KMS-11 (cell line): ENCODE measurements at regions not wholly inside any gene's neighbourhood (a gene's known extent, or its start where the extent isn't known, plus 50 kb on each side); places are given as distances from the start of the nearest gene placed in this dataset.

Experiments used
- H2AFZ ChIP-seq: fragments of 200-600 bp; sonication (generic); 2 replicates; pipeline ENCODE4 v1.6.1; 2016; ENCODE audit warnings: antibody characterized with exemption, mixed run types, low read depth
- H3K27ac ChIP-seq: fragments of 200-600 bp; sonication (generic); 2 replicates; pipeline ENCODE4 v1.6.1; 2016; ENCODE audit warnings: mild to moderate bottlenecking, mixed run types
- H3K27me3 ChIP-seq: fragments of 200-600 bp; sonication (generic); 2 replicates; pipeline ENCODE4 v1.6.1; 2017; ENCODE audit warnings: mild to moderate bottlenecking, low read depth, mixed run types, moderate library complexity; ENCODE audit not compliant: insufficient read depth
- H3K36me3 ChIP-seq: fragments of 200-600 bp; sonication (generic); 2 replicates; pipeline ENCODE4 v1.6.1; 2017; ENCODE audit warnings: mild to moderate bottlenecking, mixed run types; ENCODE audit not compliant: insufficient read depth
- H3K4me1 ChIP-seq: fragments of 200-600 bp; sonication (generic); 2 replicates; pipeline ENCODE4 v1.6.1; 2016; ENCODE audit warnings: mild to moderate bottlenecking, low read depth, mixed run types; ENCODE audit not compliant: poor library complexity, severe bottlenecking
- H3K4me2 ChIP-seq: fragments of 200-600 bp; sonication (generic); 2 replicates; pipeline ENCODE4 v1.7.0; 2016; ENCODE audit warnings: mild to moderate bottlenecking, mixed run types
- H3K4me3 ChIP-seq: fragments of 200-600 bp; sonication (generic); IDR thresholded peaks from 2 replicates; pipeline ENCODE4 v1.6.1; 2017; ENCODE audit warnings: low read depth, low read length, mixed read lengths; ENCODE audit not compliant: insufficient read depth
- H3K79me2 ChIP-seq: fragments of 200-600 bp; sonication (generic); 2 replicates; pipeline ENCODE4 v1.6.1; 2016; ENCODE audit warnings: low read depth, mixed run types; ENCODE audit not compliant: insufficient read depth
- H3K9ac ChIP-seq: fragments of 200-600 bp; sonication (generic); 2 replicates; pipeline ENCODE4 v1.6.1; 2016; ENCODE audit warnings: mild to moderate bottlenecking, mixed run types
- H4K20me1 ChIP-seq: fragments of 200-600 bp; sonication (generic); 2 replicates; pipeline ENCODE4 v1.6.1; 2016; ENCODE audit warnings: mild to moderate bottlenecking, mixed run types; ENCODE audit not compliant: insufficient read depth
- CTCF ChIP-seq: fragments of 200-600 bp; sonication (generic); conservative IDR thresholded peaks from 2 replicates; pipeline ENCODE4 v1.6.1; 2017; ENCODE audit warnings: low read depth, mild to moderate bottlenecking, antibody characterized with exemption, low read length, moderate library complexity, mixed read lengths

GRCh38 chr1:96363826-96364225, 357.8 kb upstream of the PTBP2 start:
- Histone ChIP-seq H3K4me3 (no peak overlapping the region), H3K4me2 (no peak overlapping the region)

DNA sequence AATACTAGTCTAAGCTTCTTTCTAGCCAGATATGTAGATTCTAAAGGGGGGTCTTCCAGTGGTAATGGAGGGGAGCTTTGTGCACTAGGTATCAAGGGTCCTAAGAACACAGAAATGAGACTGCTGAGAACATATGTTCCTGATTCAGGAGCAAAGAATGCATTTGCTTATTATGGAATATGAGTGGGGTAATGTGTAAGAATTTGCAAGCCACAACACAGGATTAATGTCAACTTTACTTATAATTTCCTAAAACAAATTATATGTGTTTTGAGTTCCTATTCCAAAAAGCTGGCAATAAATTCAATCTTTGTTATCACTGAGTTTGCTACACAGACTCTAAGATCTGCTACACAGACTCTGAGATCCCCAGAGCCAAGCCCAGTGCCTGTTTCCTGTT, 357.0 kb upstream of the PTBP2 start:
- TF ChIP-seq CTCF, result no peak
- Histone ChIP-seq H3K4me1 (peaks cover 24% of the 10 kb centered on the region), H3K9ac (no peak overlapping the region), H3K27me3 (no peaks in the 10 kb centered on the region), H3K36me3 (no peaks in the 10 kb centered on the region), H3K4me3 (no peak overlapping the region), H3K79me2 (no peaks in the 10 kb centered on the region), H2AFZ (no peak overlapping the region), H3K4me2 (no peak overlapping the region), H4K20me1 (no peaks in the 10 kb centered on the region), H3K27ac (no peak overlapping the region)

More at GRCh38 chr1:96363826-96364225, 357.8 kb upstream of the PTBP2 start:
- Histone ChIP-seq H4K20me1 (no peaks in the 10 kb centered on the region), H3K36me3 (no peaks in the 10 kb centered on the region), H3K4me1 (peaks cover 24% of the 10 kb centered on the region), H2AFZ (no peak overlapping the region), H3K9ac (no peak overlapping the region), H3K79me2 (no peaks in the 10 kb centered on the region), H3K27ac (no peak overlapping the region), H3K27me3 (no peaks in the 10 kb centered on the region)
- no peak for TF ChIP-seq CTCF

- Histone ChIP-seq H3K79me2 (no peaks in the 10 kb centered on the region), H3K9ac (no peak overlapping the region), H2AFZ (no peak overlapping the region), H3K4me2 (no peak overlapping the region), H3K36me3 (no peaks in the 10 kb centered on the region), H3K4me3 (no peak overlapping the region), H3K4me1 (peaks cover 24% of the 10 kb centered on the region), H4K20me1 (no peaks in the 10 kb centered on the region), H3K27me3 (no peaks in the 10 kb centered on the region), H3K27ac (no peak overlapping the region)
- no peak for TF ChIP-seq CTCF
These were observed 356.5 kb upstream of the PTBP2 start for GRCh38 chr1:96365076-96365475.

- H2AFZ ChIP-seq, result no peak overlapping the region
- no peaks in the 10 kb centered on the region for H3K36me3 ChIP-seq
- H4K20me1 ChIP-seq, result no peaks in the 10 kb centered on the region
- no peak for TF ChIP-seq CTCF
- no peak overlapping the region for H3K27ac ChIP-seq
- no peaks in the 10 kb centered on the region for H3K79me2 ChIP-seq
- H3K4me1 ChIP-seq, result peaks cover 24% of the 10 kb centered on the region
- no peaks in the 10 kb centered on the region for H3K27me3 ChIP-seq
- H3K4me3 ChIP-seq, result no peak overlapping the region
- H3K9ac ChIP-seq, result no peak overlapping the region
- H3K4me2 ChIP-seq, result no peak overlapping the region
These were observed 355.8 kb upstream of the PTBP2 start for GRCh38 chr1:96365596-96366390.
